Heart left ventricle (tissue), 13 donors: ENCODE measurements at regions not wholly inside any gene's neighbourhood (a gene's known extent, or its start where the extent isn't known, plus 50 kb on each side); places are given as distances from the start of the nearest gene placed in this dataset.

ENCODE experiments used
- POLR2A ChIP-seq, 2 donors: fragments of 450-650 bp; IDR thresholded peaks; one replicate each; pipeline ENCODE4 v1.6.1; 2017; ENCODE audit warnings: antibody characterized with exemption in 2 of 2, mild to moderate bottlenecking in 2 of 2, moderate library complexity in 2 of 2
- TF ChIP-seq, protein P1 (sequence below), 12 donors: fragments of 200-600 bp; sonication (generic) in 4 of 12; IDR thresholded peaks; one replicate each; pipeline versions ENCODE4 v1.5.0 to v1.8.0; 2018 to 2022; ENCODE audit warnings: antibody characterized with exemption in 12 of 12, mild to moderate bottlenecking in 5 of 12
- donor health status: ischemic (EF 13 %, LVEDD 7.1; RV severe dilation, severe dysfunction).
- donor health status: DM: no; HTN: yes; CAD: no.
- donor health status: DM: no; HTN: no; CAD: no.
- donor health status: ischemic (EF 25% LVEDD 6.9; RV normal size, moderate dysfunction).
- donor health status: ischemic (EF 25% LVEDD 5.7; RV mildly dilated, moderate dysfunction).
- donor health status: ischemic (EF 35%, LVEDD 5.7; RV mildly dilated, moderate dysfunction).
- donor health status: nonischemic (EF 11% LVEDD 7.7; RV severe dilation, severe dysfunction).
- donor health status: DM: yes; HTN: yes; CAD: no.
- donor health status: PGD.
- donor health status: ischemic (EF 29% LVEDD 5.4; RV normal size, mild dysfunction).
- donor health status: nonischemic (EF 23%, LVEDD 6.1; RV moderate dilation, normal function).

DNA sequence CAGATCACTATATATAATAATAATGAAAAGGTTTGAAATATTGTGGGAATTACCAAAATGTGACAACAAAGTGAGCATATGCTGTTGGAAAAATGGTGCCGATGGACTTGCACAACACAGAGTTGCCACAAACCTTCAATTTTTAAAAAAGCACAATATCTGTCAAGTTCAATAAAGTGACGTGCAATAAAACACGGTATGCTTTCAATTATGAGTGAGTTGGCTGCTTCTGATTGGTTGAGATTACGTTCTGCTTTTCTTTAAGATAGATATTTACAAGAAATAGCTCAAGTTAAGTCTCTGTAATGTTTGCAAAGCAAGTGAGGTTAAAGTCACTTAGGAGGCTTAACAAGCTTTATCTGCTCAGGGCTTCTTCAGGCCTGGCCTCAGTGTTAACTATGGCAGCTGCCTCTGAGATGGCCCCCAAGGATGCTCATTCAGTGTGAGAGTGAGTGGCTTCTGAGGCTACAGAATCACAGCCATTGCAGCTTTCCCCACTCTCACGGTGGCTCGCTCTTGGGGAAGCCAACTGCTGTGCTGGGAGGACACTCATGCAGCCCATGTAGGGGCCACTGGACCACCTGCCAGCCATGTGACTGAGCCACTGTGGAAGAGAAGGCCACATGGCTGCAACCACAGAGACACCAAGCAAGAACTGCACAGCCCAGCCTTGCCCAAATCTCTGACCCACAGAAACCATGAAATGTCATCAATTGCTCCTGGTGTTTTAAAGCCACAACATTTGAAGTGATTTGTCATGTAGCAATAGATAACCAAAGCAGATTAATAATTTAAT, 78.3 kb upstream of the TMEM72 start:
- no peak for TF ChIP-seq POLR2A (IDR thresholded peaks at IDR 0.05)
- TF ChIP-seq, protein P1, sequence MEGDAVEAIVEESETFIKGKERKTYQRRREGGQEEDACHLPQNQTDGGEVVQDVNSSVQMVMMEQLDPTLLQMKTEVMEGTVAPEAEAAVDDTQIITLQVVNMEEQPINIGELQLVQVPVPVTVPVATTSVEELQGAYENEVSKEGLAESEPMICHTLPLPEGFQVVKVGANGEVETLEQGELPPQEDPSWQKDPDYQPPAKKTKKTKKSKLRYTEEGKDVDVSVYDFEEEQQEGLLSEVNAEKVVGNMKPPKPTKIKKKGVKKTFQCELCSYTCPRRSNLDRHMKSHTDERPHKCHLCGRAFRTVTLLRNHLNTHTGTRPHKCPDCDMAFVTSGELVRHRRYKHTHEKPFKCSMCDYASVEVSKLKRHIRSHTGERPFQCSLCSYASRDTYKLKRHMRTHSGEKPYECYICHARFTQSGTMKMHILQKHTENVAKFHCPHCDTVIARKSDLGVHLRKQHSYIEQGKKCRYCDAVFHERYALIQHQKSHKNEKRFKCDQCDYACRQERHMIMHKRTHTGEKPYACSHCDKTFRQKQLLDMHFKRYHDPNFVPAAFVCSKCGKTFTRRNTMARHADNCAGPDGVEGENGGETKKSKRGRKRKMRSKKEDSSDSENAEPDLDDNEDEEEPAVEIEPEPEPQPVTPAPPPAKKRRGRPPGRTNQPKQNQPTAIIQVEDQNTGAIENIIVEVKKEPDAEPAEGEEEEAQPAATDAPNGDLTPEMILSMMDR (IDR thresholded peaks at IDR 0.05) = no peak
